ENCODE measurements at regions not wholly inside any gene's neighbourhood (a gene's known extent, or its start where the extent isn't known, plus 50 kb on each side); places are given as distances from the start of the nearest gene placed in this dataset.
"Not testable (repeated sequence)": the region's sequence is repeated elsewhere in the genome, so short reads cannot be mapped to it uniquely, and the experiment has no call there.

GRCh38 chr9:97214556-97214955 lies 92.9 kb upstream of the CCDC180 start:
- not testable (repeated sequence) for TF ChIP-seq CTCF (tag by site-specific recombination; IDR thresholded peaks at IDR 0.05); HOXA7 (CRISPR knock-in tag; IDR thresholded peaks at IDR 0.05; ENCODE audit: borderline replicate concordance); ZNF433 (tag by site-specific recombination; IDR thresholded peaks at IDR 0.05; ENCODE audit: low read depth); KLF1 (tag by site-specific recombination; IDR thresholded peaks at IDR 0.05); RBAK (tag by site-specific recombination; IDR thresholded peaks at IDR 0.05); REST (tag by site-specific recombination; IDR thresholded peaks at IDR 0.05)
- TF ChIP-seq, protein P1, sequence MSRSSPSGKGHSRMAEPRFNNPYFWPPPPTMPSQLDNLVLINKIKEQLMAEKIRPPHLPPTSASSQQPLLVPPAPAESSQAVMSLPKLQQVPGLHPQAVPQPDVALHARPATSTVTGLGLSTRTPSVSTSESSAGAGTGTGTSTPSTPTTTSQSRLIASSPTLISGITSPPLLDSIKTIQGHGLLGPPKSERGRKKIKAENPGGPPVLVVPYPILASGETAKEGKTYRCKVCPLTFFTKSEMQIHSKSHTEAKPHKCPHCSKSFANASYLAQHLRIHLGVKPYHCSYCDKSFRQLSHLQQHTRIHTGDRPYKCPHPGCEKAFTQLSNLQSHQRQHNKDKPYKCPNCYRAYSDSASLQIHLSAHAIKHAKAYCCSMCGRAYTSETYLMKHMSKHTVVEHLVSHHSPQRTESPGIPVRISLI (tag by site-specific recombination; IDR thresholded peaks at IDR 0.05): not testable (repeated sequence)
- TF ChIP-seq, protein P2, sequence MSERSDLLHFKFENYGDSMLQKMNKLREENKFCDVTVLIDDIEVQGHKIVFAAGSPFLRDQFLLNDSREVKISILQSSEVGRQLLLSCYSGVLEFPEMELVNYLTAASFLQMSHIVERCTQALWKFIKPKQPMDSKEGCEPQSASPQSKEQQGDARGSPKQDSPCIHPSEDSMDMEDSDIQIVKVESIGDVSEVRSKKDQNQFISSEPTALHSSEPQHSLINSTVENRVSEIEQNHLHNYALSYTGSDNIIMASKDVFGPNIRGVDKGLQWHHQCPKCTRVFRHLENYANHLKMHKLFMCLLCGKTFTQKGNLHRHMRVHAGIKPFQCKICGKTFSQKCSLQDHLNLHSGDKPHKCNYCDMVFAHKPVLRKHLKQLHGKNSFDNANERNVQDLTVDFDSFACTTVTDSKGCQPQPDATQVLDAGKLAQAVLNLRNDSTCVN (tag by site-specific recombination; optimal IDR thresholded peaks at IDR 0.05): not testable (repeated sequence)
- TF ChIP-seq, protein P3, sequence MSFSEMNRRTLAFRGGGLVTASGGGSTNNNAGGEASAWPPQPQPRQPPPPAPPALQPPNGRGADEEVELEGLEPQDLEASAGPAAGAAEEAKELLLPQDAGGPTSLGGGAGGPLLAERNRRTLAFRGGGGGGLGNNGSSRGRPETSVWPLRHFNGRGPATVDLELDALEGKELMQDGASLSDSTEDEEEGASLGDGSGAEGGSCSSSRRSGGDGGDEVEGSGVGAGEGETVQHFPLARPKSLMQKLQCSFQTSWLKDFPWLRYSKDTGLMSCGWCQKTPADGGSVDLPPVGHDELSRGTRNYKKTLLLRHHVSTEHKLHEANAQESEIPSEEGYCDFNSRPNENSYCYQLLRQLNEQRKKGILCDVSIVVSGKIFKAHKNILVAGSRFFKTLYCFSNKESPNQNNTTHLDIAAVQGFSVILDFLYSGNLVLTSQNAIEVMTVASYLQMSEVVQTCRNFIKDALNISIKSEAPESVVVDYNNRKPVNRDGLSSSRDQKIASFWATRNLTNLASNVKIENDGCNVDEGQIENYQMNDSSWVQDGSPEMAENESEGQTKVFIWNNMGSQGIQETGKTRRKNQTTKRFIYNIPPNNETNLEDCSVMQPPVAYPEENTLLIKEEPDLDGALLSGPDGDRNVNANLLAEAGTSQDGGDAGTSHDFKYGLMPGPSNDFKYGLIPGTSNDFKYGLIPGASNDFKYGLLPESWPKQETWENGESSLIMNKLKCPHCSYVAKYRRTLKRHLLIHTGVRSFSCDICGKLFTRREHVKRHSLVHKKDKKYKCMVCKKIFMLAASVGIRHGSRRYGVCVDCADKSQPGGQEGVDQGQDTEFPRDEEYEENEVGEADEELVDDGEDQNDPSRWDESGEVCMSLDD (tag by site-specific recombination; IDR thresholded peaks at IDR 0.05): not testable (repeated sequence)
